Choroid plexus epithelial cell (primary cell): ENCODE measurements at regions not wholly inside any gene's neighbourhood (a gene's known extent, or its start where the extent isn't known, plus 50 kb on each side); places are given as distances from the start of the nearest gene placed in this dataset.
"Not testable (repeated sequence)": the region's sequence is repeated elsewhere in the genome, so short reads cannot be mapped to it uniquely, and the experiment has no call there.

Source experiments
- DNase-seq: peaks from one replicate; pipeline ENCODE4 v3.0.0-alpha.2; 2010; ENCODE audit warnings: low read depth
- H3K4me3 ChIP-seq: 2 replicates; pipeline ENCODE4 v1.5.1; 2011; ENCODE audit warnings: low read depth, mild to moderate bottlenecking, control low read depth, low read length, moderate library complexity
- TF ChIP-seq, protein P1 (sequence below): conservative IDR thresholded peaks from 2 replicates; pipeline ENCODE4 v1.5.1; 2011; ENCODE audit warnings: low read depth, mild to moderate bottlenecking, control low read depth, inconsistent platforms, low read length, moderate library complexity

DNA sequence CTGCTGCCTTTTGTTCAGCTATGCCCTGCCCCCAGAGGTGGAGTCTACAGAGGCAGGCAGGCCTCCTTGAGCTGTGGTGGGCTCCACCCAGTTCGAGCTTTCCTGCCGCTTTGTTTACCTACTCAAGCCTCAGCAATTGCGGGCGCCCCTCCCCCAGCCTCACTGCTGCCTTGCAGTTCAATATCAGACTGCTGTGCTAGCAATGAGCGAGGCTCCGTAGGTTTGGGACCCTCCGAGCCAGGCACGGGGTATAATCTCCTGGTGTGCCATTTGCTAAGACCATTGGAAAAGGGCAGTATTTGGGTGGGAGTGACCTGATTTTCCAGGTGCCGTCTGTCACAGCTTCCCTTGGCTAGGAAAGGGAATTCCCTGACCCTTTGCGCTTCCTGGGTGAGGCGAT lies 51.9 kb downstream of the DIPK2A start:
- not testable (repeated sequence) for DNase-seq, H3K4me3 ChIP-seq

DNA sequence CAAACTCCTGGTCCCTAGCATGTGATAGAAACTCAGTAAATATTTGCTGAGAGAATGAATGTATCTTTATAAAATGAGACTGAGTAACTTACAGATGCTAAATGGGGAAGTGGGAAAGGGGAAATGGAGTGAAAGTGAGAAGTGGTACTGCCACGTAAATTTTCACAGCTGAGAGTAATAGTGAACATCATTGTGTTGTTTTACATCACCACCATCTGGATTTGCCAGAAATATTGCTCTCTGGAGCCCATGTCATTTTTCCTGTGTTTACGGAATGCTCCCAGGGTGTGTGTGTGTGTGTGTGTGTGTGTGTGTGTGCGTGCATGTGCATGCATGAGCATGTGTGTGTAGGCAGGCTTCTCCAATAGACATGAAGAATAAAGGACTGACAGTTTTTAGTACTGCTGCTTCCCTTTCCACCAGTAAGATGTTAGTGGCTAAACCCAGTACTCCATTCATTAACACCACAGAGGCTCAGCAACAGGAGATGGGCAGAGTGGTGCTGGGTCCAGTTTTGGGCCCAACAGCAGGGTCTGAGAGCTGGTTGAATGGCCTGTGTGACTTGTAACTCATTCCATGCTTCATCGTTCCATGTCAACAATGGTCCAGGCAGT lies 57.3 kb downstream of the DIPK2A start:
- TF ChIP-seq, protein P1, sequence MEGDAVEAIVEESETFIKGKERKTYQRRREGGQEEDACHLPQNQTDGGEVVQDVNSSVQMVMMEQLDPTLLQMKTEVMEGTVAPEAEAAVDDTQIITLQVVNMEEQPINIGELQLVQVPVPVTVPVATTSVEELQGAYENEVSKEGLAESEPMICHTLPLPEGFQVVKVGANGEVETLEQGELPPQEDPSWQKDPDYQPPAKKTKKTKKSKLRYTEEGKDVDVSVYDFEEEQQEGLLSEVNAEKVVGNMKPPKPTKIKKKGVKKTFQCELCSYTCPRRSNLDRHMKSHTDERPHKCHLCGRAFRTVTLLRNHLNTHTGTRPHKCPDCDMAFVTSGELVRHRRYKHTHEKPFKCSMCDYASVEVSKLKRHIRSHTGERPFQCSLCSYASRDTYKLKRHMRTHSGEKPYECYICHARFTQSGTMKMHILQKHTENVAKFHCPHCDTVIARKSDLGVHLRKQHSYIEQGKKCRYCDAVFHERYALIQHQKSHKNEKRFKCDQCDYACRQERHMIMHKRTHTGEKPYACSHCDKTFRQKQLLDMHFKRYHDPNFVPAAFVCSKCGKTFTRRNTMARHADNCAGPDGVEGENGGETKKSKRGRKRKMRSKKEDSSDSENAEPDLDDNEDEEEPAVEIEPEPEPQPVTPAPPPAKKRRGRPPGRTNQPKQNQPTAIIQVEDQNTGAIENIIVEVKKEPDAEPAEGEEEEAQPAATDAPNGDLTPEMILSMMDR = no peak
- no peak overlapping the region for H3K4me3 ChIP-seq
- DNase-seq = no peak

DNA sequence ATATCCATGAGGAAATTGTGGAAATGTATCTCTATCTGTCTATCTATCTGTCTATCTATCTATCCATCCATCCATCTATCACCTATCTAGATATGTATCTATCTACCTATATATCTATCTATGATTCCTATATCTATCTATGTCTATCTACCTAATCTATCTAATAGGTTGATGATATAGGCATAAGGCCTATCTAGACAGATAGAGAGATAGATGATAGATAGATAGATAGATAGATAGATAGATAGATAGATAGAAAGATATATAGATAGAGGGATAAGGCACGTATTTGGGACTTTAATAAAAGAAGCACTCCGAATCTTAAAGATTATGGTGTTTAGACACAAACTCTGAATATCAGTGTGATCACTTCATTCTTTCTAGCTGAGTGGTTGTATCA lies 58.1 kb downstream of the DIPK2A start:
- DNase-seq = no peak
- H3K4me3 ChIP-seq = no peak overlapping the region
- TF ChIP-seq, protein P1 = no peak

DNA sequence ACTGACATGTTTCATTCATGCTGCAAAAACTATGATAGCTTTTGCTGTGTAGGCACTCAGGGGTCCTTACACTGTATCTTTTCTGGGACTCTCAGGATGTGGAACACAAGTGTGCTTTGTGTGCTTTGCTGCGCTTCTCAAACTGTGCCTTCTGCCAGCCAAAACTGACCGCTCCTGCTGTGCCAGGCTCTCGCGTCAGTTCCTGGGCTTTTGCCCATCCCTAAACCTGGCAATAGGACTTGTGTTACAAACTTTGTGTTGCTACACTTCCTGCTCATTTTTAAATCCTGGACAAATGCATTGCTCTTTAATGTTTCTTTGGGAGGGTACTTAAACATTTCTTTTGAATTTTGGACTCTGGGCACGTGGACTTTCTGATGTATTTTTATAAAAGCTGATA lies 60.3 kb downstream of the DIPK2A start:
- DNase-seq = no peak
- TF ChIP-seq, protein P1 = no peak
- H3K4me3 ChIP-seq = no peak overlapping the region

DNA sequence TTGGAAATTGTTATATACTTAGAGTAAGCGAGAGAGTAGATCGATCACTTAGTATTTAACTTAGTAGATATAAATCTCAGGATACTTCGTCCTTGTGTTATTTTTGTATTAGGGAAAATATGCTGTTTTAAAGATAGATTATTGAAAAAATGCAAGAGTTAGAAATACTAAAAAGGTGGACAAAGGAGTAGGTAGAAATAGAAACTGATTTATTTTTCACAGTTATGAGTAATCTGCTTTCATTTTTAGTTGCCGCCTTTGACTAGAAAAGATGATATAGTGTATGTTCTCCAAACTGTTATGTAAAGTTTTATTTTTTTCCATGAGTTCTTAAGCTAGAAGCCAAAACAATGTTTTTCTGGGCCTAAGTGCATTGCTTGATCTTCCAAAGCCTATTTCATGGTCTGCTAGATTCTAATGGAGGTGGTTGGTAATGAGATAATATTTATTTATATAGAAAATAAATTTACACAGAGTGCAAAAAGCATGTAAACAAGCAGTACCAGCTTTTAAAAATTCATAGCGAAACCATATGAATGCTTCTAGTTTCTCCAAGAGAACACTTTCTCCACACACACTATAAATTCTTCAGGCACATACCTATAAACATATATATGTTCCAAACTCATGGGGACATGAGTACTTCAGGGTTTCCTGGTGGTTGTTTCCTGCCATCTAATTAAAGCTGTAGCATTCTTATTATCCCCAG lies 61.1 kb downstream of the DIPK2A start:
- DNase-seq = no peak
- no peak overlapping the region for H3K4me3 ChIP-seq
- TF ChIP-seq, protein P1 = no peak

DNA sequence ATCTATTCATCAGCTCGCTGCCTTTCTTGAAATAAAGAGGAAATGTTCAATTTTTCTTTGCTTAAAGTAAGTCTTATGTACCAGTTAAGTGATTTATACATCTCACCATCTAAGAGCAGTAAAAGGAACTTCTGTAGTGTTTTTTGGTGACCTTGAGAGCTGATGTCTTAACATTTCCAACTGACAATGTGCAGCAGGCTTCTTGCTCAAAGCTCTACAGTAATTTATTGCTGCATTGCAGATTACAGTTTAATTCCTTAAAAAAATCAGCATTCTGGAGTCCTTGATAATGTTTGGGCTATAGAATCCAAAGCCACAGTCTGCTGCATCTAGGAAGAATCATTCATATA lies 61.6 kb downstream of the DIPK2A start:
- no peak overlapping the region for H3K4me3 ChIP-seq
- DNase-seq = no peak
- TF ChIP-seq, protein P1 = no peak

DNA sequence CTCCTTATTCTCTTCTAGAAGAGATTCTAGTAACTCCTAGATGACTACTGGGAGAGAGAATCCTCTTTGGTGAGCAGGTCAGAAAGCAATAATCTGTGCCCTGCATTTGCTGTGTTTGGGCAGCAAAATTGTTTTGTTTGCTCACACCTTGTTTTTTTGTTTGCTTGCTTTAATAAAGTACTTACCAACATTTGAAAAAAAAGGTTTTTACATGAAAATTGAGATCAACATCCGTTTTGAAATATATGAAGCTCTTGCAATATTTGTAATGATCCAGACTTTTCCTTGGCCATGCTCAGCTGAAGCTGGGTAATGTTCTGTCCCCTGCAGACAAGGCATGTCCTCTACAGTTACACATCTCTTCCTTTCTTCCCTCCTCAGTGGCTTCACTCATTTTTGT lies 62.2 kb downstream of the DIPK2A start:
- no peak for DNase-seq
- no peak overlapping the region for H3K4me3 ChIP-seq
- TF ChIP-seq, protein P1 = no peak
